ENCODE measurements at regions not wholly inside any gene's neighbourhood (a gene's known extent, or its start where the extent isn't known, plus 50 kb on each side); places are given as distances from the start of the nearest gene placed in this dataset.

GRCh38 chr3:194852345-194852744, 166.7 kb downstream of the FAM43A start:
- Histone ChIP-seq H3K4me1 (ENCODE audit: control insufficient read depth, insufficient read depth, low read length) (peaks cover 5% of the 10 kb centered on the region), H3K9me3 (ENCODE audit: control insufficient read depth in 2 of 2, low read length in 2 of 2) (no peaks in the 10 kb centered on the region), H3K36me3 (ENCODE audit: control insufficient read depth in 2 of 2, insufficient read depth in 2 of 2, low read length in 2 of 2) (no peaks in the 10 kb centered on the region), H3K27ac (ENCODE audit: low read length) (no peak overlapping the region), H3K9ac (ENCODE audit: low read length in 2 of 2) (no peak overlapping the region), H3K4me3 (ENCODE audit: low read length in 2 of 2) (no peak overlapping the region), H3K27me3 (ENCODE audit: control insufficient read depth in 1 of 2, insufficient read depth in 2 of 2, low read length in 2 of 2) (no peaks in the 10 kb centered on the region)

- H3K27me3 ChIP-seq (ENCODE audit: control insufficient read depth in 1 of 2, insufficient read depth in 2 of 2, low read length in 2 of 2): no peaks in the 10 kb centered on the region
- H3K9ac ChIP-seq (ENCODE audit: low read length in 2 of 2): no peak overlapping the region
- H3K36me3 ChIP-seq (ENCODE audit: control insufficient read depth in 2 of 2, insufficient read depth in 2 of 2, low read length in 2 of 2): no peaks in the 10 kb centered on the region
- H3K27ac ChIP-seq (ENCODE audit: low read length): no peak overlapping the region
- no peak overlapping the region for H3K4me3 ChIP-seq (ENCODE audit: low read length in 2 of 2)
- H3K9me3 ChIP-seq (ENCODE audit: control insufficient read depth in 2 of 2, low read length in 2 of 2): no peaks in the 10 kb centered on the region
- peaks cover 5% of the 10 kb centered on the region for H3K4me1 ChIP-seq (ENCODE audit: control insufficient read depth, insufficient read depth, low read length)
These were observed 167.3 kb downstream of the FAM43A start for GRCh38 chr3:194852831-194853508.

- no peak overlapping the region for H3K9ac ChIP-seq (ENCODE audit: low read length in 2 of 2)
- no peaks in the 10 kb centered on the region for H3K36me3 ChIP-seq (ENCODE audit: control insufficient read depth in 2 of 2, insufficient read depth in 2 of 2, low read length in 2 of 2)
- no peak overlapping the region for H3K27ac ChIP-seq (ENCODE audit: low read length)
- H3K4me3 ChIP-seq (ENCODE audit: low read length in 2 of 2): no peak overlapping the region
- H3K4me1 ChIP-seq (ENCODE audit: control insufficient read depth, insufficient read depth, low read length): peaks cover 5% of the 10 kb centered on the region
- no peaks in the 10 kb centered on the region for H3K9me3 ChIP-seq (ENCODE audit: control insufficient read depth in 2 of 2, low read length in 2 of 2)
- H3K27me3 ChIP-seq (ENCODE audit: control insufficient read depth in 1 of 2, insufficient read depth in 2 of 2, low read length in 2 of 2): no peaks in the 10 kb centered on the region
These were observed 168.5 kb downstream of the FAM43A start for GRCh38 chr3:194854206-194854605.

GRCh38 chr3:194854659-194855390, 169.1 kb downstream of the FAM43A start:
- Histone ChIP-seq H3K4me1 (ENCODE audit: control insufficient read depth, insufficient read depth, low read length) (peaks cover 5% of the 10 kb centered on the region), H3K36me3 (ENCODE audit: control insufficient read depth in 2 of 2, insufficient read depth in 2 of 2, low read length in 2 of 2) (no peaks in the 10 kb centered on the region), H3K27me3 (ENCODE audit: control insufficient read depth in 1 of 2, insufficient read depth in 2 of 2, low read length in 2 of 2) (no peaks in the 10 kb centered on the region), H3K9me3 (ENCODE audit: control insufficient read depth in 2 of 2, low read length in 2 of 2) (no peaks in the 10 kb centered on the region), H3K9ac (ENCODE audit: low read length in 2 of 2) (no peak overlapping the region), H3K4me3 (ENCODE audit: low read length in 2 of 2) (no peak overlapping the region), H3K27ac (ENCODE audit: low read length) (no peak overlapping the region)

- Histone ChIP-seq H3K36me3 (ENCODE audit: control insufficient read depth in 2 of 2, insufficient read depth in 2 of 2, low read length in 2 of 2) (no peaks in the 10 kb centered on the region), H3K27ac (ENCODE audit: low read length) (no peak overlapping the region), H3K4me3 (ENCODE audit: low read length in 2 of 2) (no peak overlapping the region), H3K27me3 (ENCODE audit: control insufficient read depth in 1 of 2, insufficient read depth in 2 of 2, low read length in 2 of 2) (no peaks in the 10 kb centered on the region), H3K9me3 (ENCODE audit: control insufficient read depth in 2 of 2, low read length in 2 of 2) (no peaks in the 10 kb centered on the region), H3K9ac (ENCODE audit: low read length in 2 of 2) (no peak overlapping the region), H3K4me1 (ENCODE audit: control insufficient read depth, insufficient read depth, low read length) (peaks cover 5% of the 10 kb centered on the region)
These were observed 170.6 kb downstream of the FAM43A start for GRCh38 chr3:194856296-194856695.

GRCh38 chr3:194857469-194858113, 171.9 kb downstream of the FAM43A start:
- Histone ChIP-seq H3K9ac (ENCODE audit: low read length in 2 of 2) (no peak overlapping the region), H3K27ac (ENCODE audit: low read length) (no peak overlapping the region)

GRCh38 chr3:194858382-194858781, 172.7 kb downstream of the FAM43A start:
- no peak overlapping the region for H3K4me3 ChIP-seq (ENCODE audit: low read length in 2 of 2)
- H3K36me3 ChIP-seq (ENCODE audit: control insufficient read depth in 2 of 2, insufficient read depth in 2 of 2, low read length in 2 of 2): no peaks in the 10 kb centered on the region
- no peak overlapping the region for H3K27ac ChIP-seq (ENCODE audit: low read length)
- H3K27me3 ChIP-seq (ENCODE audit: control insufficient read depth in 1 of 2, insufficient read depth in 2 of 2, low read length in 2 of 2): no peaks in the 10 kb centered on the region
- H3K9ac ChIP-seq (ENCODE audit: low read length in 2 of 2): no peak overlapping the region
- peaks cover 5% of the 10 kb centered on the region for H3K4me1 ChIP-seq (ENCODE audit: control insufficient read depth, insufficient read depth, low read length)
- H3K9me3 ChIP-seq (ENCODE audit: control insufficient read depth in 2 of 2, low read length in 2 of 2): no peaks in the 10 kb centered on the region

More at GRCh38 chr3:194857469-194858113, 171.9 kb downstream of the FAM43A start:
- Histone ChIP-seq H3K27me3 (ENCODE audit: control insufficient read depth in 1 of 2, insufficient read depth in 2 of 2, low read length in 2 of 2) (no peaks in the 10 kb centered on the region), H3K36me3 (ENCODE audit: control insufficient read depth in 2 of 2, insufficient read depth in 2 of 2, low read length in 2 of 2) (no peaks in the 10 kb centered on the region), H3K9me3 (ENCODE audit: control insufficient read depth in 2 of 2, low read length in 2 of 2) (no peaks in the 10 kb centered on the region), H3K4me1 (ENCODE audit: control insufficient read depth, insufficient read depth, low read length) (peaks cover 5% of the 10 kb centered on the region), H3K4me3 (ENCODE audit: low read length in 2 of 2) (no peak overlapping the region)

- Histone ChIP-seq H3K9ac (ENCODE audit: low read length in 2 of 2) (no peak overlapping the region), H3K27ac (ENCODE audit: low read length) (no peak overlapping the region), H3K9me3 (ENCODE audit: control insufficient read depth in 2 of 2, low read length in 2 of 2) (no peaks in the 10 kb centered on the region), H3K27me3 (ENCODE audit: control insufficient read depth in 1 of 2, insufficient read depth in 2 of 2, low read length in 2 of 2) (no peaks in the 10 kb centered on the region), H3K36me3 (ENCODE audit: control insufficient read depth in 2 of 2, insufficient read depth in 2 of 2, low read length in 2 of 2) (no peaks in the 10 kb centered on the region), H3K4me3 (ENCODE audit: low read length in 2 of 2) (no peak overlapping the region), H3K4me1 (ENCODE audit: control insufficient read depth, insufficient read depth, low read length) (peaks cover 11% of the 10 kb centered on the region)
These were observed 175.0 kb downstream of the FAM43A start for GRCh38 chr3:194860725-194861124.

GRCh38 chr3:194861375-194861774, 175.7 kb downstream of the FAM43A start:
- Histone ChIP-seq H3K4me1 (ENCODE audit: control insufficient read depth, insufficient read depth, low read length) (peaks cover 11% of the 10 kb centered on the region), H3K27me3 (ENCODE audit: control insufficient read depth in 1 of 2, insufficient read depth in 2 of 2, low read length in 2 of 2) (no peaks in the 10 kb centered on the region), H3K36me3 (ENCODE audit: control insufficient read depth in 2 of 2, insufficient read depth in 2 of 2, low read length in 2 of 2) (no peaks in the 10 kb centered on the region), H3K4me3 (ENCODE audit: low read length in 2 of 2) (no peak overlapping the region), H3K27ac (ENCODE audit: low read length) (no peak overlapping the region), H3K9ac (ENCODE audit: low read length in 2 of 2) (no peak overlapping the region), H3K9me3 (ENCODE audit: control insufficient read depth in 2 of 2, low read length in 2 of 2) (no peaks in the 10 kb centered on the region)

- H3K4me1 ChIP-seq (ENCODE audit: control insufficient read depth, insufficient read depth, low read length): peaks cover 7% of the 10 kb centered on the region
- no peak overlapping the region for H3K4me3 ChIP-seq (ENCODE audit: low read length in 2 of 2)
- peaks cover 0 to 3% of the 10 kb centered on the region in 2 donors for H3K9me3 ChIP-seq (ENCODE audit: control insufficient read depth in 2 of 2, low read length in 2 of 2)
- H3K9ac ChIP-seq (ENCODE audit: low read length in 2 of 2): no peak overlapping the region
- H3K27ac ChIP-seq (ENCODE audit: low read length): no peak overlapping the region
- no peaks in the 10 kb centered on the region for H3K27me3 ChIP-seq (ENCODE audit: control insufficient read depth in 1 of 2, insufficient read depth in 2 of 2, low read length in 2 of 2)
- H3K36me3 ChIP-seq (ENCODE audit: control insufficient read depth in 2 of 2, insufficient read depth in 2 of 2, low read length in 2 of 2): no peaks in the 10 kb centered on the region
These were observed 179.4 kb downstream of the FAM43A start for GRCh38 chr3:194865061-194865460.
